ENCODE measurements at regions not wholly inside any gene's neighbourhood (a gene's known extent, or its start where the extent isn't known, plus 50 kb on each side); places are given as distances from the start of the nearest gene placed in this dataset.

DNA sequence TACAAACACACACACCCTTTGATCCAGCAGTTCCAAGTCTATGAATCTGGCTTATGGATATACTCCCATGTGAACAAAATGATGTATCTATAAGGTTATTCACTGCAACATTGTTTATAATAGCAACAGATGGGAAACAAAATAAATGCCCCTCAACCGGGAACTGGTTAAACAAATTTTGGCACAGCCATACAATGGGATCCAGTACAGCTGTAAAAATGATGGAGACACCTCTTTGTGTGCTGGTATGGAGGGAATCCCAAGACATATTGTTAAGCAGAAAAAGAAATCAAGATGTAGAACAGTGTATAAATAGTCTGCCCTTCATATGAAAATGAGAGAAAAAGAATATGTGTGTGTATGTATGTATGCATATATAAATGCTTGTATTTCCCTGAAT is 155.5 kb downstream of the SNX10 start:
- TF ChIP-seq EZH2 (IDR thresholded peaks at IDR 0.05) (no peak), EZH2phosphoT487 (IDR thresholded peaks at IDR 0.05; ENCODE audit: borderline replicate concordance) (no peak), POLR2A (IDR thresholded peaks at IDR 0.05; ENCODE audit: borderline replicate concordance, extremely low read depth, insufficient read depth, insufficient read length) (no peak), ZFX (IDR thresholded peaks at IDR 0.05) (no peak), SP1 (IDR thresholded peaks at IDR 0.05; ENCODE audit: low read depth) (no peak), ZNF274 (IDR thresholded peaks at IDR 0.05; ENCODE audit: low read depth, low read length) (no peak), POLR2AphosphoS5 (IDR thresholded peaks at IDR 0.05; ENCODE audit: low read depth, low read length) (no peak)
- TF ChIP-seq, protein P1, sequence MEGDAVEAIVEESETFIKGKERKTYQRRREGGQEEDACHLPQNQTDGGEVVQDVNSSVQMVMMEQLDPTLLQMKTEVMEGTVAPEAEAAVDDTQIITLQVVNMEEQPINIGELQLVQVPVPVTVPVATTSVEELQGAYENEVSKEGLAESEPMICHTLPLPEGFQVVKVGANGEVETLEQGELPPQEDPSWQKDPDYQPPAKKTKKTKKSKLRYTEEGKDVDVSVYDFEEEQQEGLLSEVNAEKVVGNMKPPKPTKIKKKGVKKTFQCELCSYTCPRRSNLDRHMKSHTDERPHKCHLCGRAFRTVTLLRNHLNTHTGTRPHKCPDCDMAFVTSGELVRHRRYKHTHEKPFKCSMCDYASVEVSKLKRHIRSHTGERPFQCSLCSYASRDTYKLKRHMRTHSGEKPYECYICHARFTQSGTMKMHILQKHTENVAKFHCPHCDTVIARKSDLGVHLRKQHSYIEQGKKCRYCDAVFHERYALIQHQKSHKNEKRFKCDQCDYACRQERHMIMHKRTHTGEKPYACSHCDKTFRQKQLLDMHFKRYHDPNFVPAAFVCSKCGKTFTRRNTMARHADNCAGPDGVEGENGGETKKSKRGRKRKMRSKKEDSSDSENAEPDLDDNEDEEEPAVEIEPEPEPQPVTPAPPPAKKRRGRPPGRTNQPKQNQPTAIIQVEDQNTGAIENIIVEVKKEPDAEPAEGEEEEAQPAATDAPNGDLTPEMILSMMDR (IDR thresholded peaks at IDR 0.05 in 2 of 3, conservative IDR thresholded peaks at IDR 0.05 in 1 of 3; ENCODE audit: borderline replicate concordance in 1 of 3, insufficient read depth in 1 of 3, low read depth in 2 of 3, low read length in 2 of 3), result no peak
- TF ChIP-seq, protein P2, sequence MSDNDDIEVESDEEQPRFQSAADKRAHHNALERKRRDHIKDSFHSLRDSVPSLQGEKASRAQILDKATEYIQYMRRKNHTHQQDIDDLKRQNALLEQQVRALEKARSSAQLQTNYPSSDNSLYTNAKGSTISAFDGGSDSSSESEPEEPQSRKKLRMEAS (IDR thresholded peaks at IDR 0.05), result no peak
- TF ChIP-seq, protein P3, sequence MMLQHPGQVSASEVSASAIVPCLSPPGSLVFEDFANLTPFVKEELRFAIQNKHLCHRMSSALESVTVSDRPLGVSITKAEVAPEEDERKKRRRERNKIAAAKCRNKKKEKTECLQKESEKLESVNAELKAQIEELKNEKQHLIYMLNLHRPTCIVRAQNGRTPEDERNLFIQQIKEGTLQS (IDR thresholded peaks at IDR 0.05), result no peak
